MM.1S (cell line): ENCODE measurements at regions not wholly inside any gene's neighbourhood (a gene's known extent, or its start where the extent isn't known, plus 50 kb on each side); places are given as distances from the start of the nearest gene placed in this dataset.

Experiments used
- DNase-seq: peaks from one replicate; pipeline ENCODE4 v3.0.0-alpha.2; 2015
- H2AFZ ChIP-seq: fragments of 300-600 bp; sonication (generic); 2 replicates; pipeline ENCODE4 v1.6.0; 2016; ENCODE audit warnings: antibody characterized with exemption, low read length
- H3F3A ChIP-seq: fragments of 300-600 bp; sonication (generic); 2 replicates; pipeline ENCODE4 v1.6.1; 2016; ENCODE audit warnings: mild to moderate bottlenecking, antibody characterized with exemption, low read length, moderate library complexity, mixed read lengths; ENCODE audit not compliant: insufficient read depth
- H3K27ac ChIP-seq: fragments of 300-600 bp; sonication (generic); 2 replicates; pipeline ENCODE4 v1.5.1; 2016; ENCODE audit warnings: mild to moderate bottlenecking, low read length
- H3K27me3 ChIP-seq: fragments of 300-600 bp; sonication (generic); replicated peaks from 2 replicates; pipeline ENCODE4 v1.6.0; 2016; ENCODE audit warnings: low read length; ENCODE audit not compliant: insufficient read depth
- H3K36me3 ChIP-seq: fragments of 300-600 bp; sonication (generic); replicated peaks from 2 replicates; pipeline ENCODE4 v1.6.1; 2016; ENCODE audit warnings: mild to moderate bottlenecking, low read length, mixed read lengths; ENCODE audit not compliant: insufficient read depth
- H3K4me1 ChIP-seq: fragments of 300-600 bp; sonication (generic); 2 replicates; pipeline ENCODE4 v1.6.1; 2016; ENCODE audit warnings: low read length, mixed read lengths
- H3K4me2 ChIP-seq: fragments of 300-600 bp; sonication (generic); 2 replicates; pipeline ENCODE4 v1.6.0; 2016; ENCODE audit warnings: low read depth, low read length
- H3K4me3 ChIP-seq: fragments of 300-600 bp; sonication (generic); 2 replicates; pipeline ENCODE4 v1.5.1; 2016; ENCODE audit warnings: low read length, mixed read lengths
- H3K79me2 ChIP-seq: fragments of 300-600 bp; sonication (generic); 2 replicates; pipeline ENCODE4 v1.6.1; 2016; ENCODE audit warnings: mixed run types, low read length, mixed read lengths
- H3K9ac ChIP-seq: fragments of 300-600 bp; sonication (generic); 2 replicates; pipeline ENCODE4 v1.6.1; 2016; ENCODE audit warnings: low read length, mixed read lengths
- H3K9me2 ChIP-seq: fragments of 300-600 bp; sonication (generic); replicated peaks from 2 replicates; pipeline ENCODE4 v1.6.1; 2016; ENCODE audit warnings: mild to moderate bottlenecking, low read length, mixed read lengths; ENCODE audit not compliant: insufficient read depth
- H3K9me3 ChIP-seq: fragments of 300-600 bp; sonication (generic); replicated peaks from 2 replicates; pipeline ENCODE4 v1.6.1; 2016; ENCODE audit warnings: mild to moderate bottlenecking, low read length, mixed read lengths; ENCODE audit not compliant: insufficient read depth
- H4K20me1 ChIP-seq: fragments of 300-600 bp; sonication (generic); 2 replicates; pipeline ENCODE4 v1.6.1; 2016; ENCODE audit warnings: mild to moderate bottlenecking, low read length, moderate library complexity, mixed read lengths; ENCODE audit not compliant: insufficient read depth
- CTCF ChIP-seq: fragments of 300-600 bp; sonication (generic); IDR thresholded peaks from 2 replicates; pipeline ENCODE4 v1.5.1; 2016; ENCODE audit warnings: antibody characterized with exemption, low read length, mixed read lengths
- EZH2 ChIP-seq: fragments of 300-600 bp; sonication (generic); optimal IDR thresholded peaks from 2 replicates; pipeline ENCODE3; 2017; ENCODE audit warnings: low read depth, mild to moderate bottlenecking, antibody characterized with exemption, low read length, mixed read lengths
- EZH2phosphoT487 ChIP-seq: fragments of 300-600 bp; sonication (generic); IDR thresholded peaks from 2 replicates; pipeline ENCODE4 v1.6.1; 2018; ENCODE audit warnings: antibody characterized with exemption, low read length

DNA sequence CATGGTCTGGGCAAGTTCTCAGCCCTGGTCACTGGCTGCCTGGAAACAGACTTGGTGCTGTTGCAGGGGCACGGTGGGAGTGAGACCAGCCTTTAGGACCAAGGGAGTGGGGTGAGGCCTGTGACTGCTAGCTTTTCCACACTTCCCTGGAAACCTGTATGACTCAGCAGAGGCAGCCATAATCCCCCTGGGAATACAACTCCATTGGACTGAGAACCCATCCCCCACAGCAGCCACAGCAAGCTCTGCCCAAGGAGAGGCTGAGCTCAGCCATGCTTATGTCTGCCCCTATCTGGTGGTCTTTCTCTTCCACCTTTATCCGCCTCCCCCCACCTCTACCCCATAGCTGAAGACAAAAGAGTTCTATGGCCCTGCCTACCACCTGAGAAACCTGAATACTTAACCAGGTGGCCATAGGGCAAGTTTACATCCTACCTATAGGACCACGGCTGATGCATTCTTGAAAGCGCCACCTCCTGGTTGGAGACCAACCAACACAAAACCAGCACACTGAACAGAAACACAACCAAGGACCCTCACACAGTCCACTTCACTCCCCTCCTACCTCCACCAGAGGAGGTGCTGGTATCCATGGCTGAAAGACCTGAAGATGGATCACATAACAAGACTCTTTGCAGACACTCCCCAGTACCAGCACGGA, 816.2 kb upstream of the SOX9 start:
- H3K27me3 ChIP-seq: no peaks in the 10 kb centered on the region
- no peaks in the 10 kb centered on the region for H3K9me3 ChIP-seq
- H3K27ac ChIP-seq: no peak overlapping the region
- no peaks in the 10 kb centered on the region for H3F3A ChIP-seq
- H3K36me3 ChIP-seq: no peaks in the 10 kb centered on the region
- no peaks in the 10 kb centered on the region for H3K9me2 ChIP-seq
- H2AFZ ChIP-seq: no peak overlapping the region
- no peak for DNase-seq
- no peak overlapping the region for H3K4me2 ChIP-seq
- H3K79me2 ChIP-seq: no peaks in the 10 kb centered on the region
- H3K9ac ChIP-seq: no peak overlapping the region
- no peaks in the 10 kb centered on the region for H4K20me1 ChIP-seq
- H3K4me3 ChIP-seq: no peak overlapping the region
- TF ChIP-seq CTCF: no peak
- no peak for TF ChIP-seq EZH2phosphoT487
- no peak for TF ChIP-seq EZH2
- H3K4me1 ChIP-seq: no peaks in the 10 kb centered on the region

GRCh38 chr17:71313866-71314265, 807.0 kb upstream of the SOX9 start:
- H3K4me2 ChIP-seq: no peak overlapping the region
- no peaks in the 10 kb centered on the region for H3K9me2 ChIP-seq
- no peak overlapping the region for H3K4me3 ChIP-seq
- no peaks in the 10 kb centered on the region for H3K79me2 ChIP-seq
- no peaks in the 10 kb centered on the region for H3F3A ChIP-seq
- H4K20me1 ChIP-seq: no peaks in the 10 kb centered on the region
- no peaks in the 10 kb centered on the region for H3K4me1 ChIP-seq
- no peaks in the 10 kb centered on the region for H3K9me3 ChIP-seq
- TF ChIP-seq EZH2phosphoT487 (no peak), EZH2 (no peak), CTCF (no peak)
- no peak overlapping the region for H2AFZ ChIP-seq
- no peaks in the 10 kb centered on the region for H3K27me3 ChIP-seq
- no peak for DNase-seq
- H3K27ac ChIP-seq: no peak overlapping the region
- no peaks in the 10 kb centered on the region for H3K36me3 ChIP-seq
- no peak overlapping the region for H3K9ac ChIP-seq

DNA sequence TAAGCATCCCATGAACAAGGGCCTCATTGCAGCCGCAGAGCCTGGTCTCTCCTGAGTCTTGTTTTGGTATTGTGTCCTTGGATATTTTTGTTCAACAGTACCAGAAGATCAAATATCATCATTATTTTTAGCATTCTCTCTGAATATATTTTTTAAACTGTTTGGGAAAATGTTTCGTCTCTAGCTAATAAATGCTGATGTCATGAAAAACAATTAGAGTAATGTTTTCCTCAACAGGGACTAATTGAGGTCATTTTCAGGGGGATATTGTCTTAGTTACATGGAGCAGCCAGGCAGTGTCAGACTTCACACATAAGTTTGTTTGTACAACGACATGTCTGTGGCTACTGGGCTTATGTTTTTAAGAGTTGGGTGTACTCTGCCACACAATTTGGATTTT, 805.3 kb upstream of the SOX9 start:
- Histone ChIP-seq H4K20me1 (no peaks in the 10 kb centered on the region), H3F3A (no peaks in the 10 kb centered on the region), H3K9me2 (no peaks in the 10 kb centered on the region), H3K79me2 (no peaks in the 10 kb centered on the region), H3K4me1 (no peaks in the 10 kb centered on the region), H3K4me3 (no peak overlapping the region), H2AFZ (no peak overlapping the region), H3K27me3 (no peaks in the 10 kb centered on the region), H3K9me3 (no peaks in the 10 kb centered on the region), H3K9ac (no peak overlapping the region), H3K36me3 (no peaks in the 10 kb centered on the region), H3K27ac (no peak overlapping the region), H3K4me2 (no peak overlapping the region)
- TF ChIP-seq EZH2phosphoT487 (no peak), CTCF (no peak), EZH2 (no peak)
- no peak for DNase-seq
